HG03159 (cell line): ENCODE measurements at regions not wholly inside any gene's neighbourhood (a gene's known extent, or its start where the extent isn't known, plus 50 kb on each side); places are given as distances from the start of the nearest gene placed in this dataset.
"Not testable (repeated sequence)": the region's sequence is repeated elsewhere in the genome, so short reads cannot be mapped to it uniquely, and the experiment has no call there.

Experiments used
- ATAC-seq: cut with Tn5 transposase; IDR thresholded peaks from one replicate; pipeline ENCODE4 v1.9.1; 2021; ENCODE audit warnings: mild to moderate bottlenecking, moderate library complexity; ENCODE audit not compliant: unreplicated experiment

- peak; percentile 20 for ATAC-seq
Observed at GRCh38 chrX:43345166-43345565, 310.9 kb upstream of the MAOA start.

GRCh38 chrX:43349363-43349762 lies 306.7 kb upstream of the MAOA start:
- ATAC-seq, result no peak

GRCh38 chrX:43350935-43351334 lies 305.2 kb upstream of the MAOA start:
- no peak for ATAC-seq

- ATAC-seq, result no peak
Observed at GRCh38 chrX:43357741-43358140, 298.4 kb upstream of the MAOA start.

DNA sequence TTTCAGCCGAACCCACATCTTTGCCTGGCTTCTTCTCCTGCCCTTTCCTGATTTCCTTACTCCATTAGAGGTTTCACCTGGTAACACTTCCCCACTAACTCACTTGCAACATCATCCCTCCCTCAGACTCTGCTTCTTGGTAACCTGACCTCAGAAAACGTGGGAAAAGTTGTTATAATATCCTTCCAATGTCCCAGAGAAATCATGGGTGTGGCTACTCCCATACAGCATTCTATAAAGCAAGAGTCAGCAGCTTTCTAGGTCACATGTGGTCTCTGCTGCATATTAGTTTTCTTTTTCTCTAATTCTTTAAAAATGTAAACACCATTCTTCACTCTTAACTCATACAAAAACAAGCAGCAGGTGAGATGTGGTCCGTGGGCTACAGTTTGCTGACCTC lies 283.1 kb upstream of the MAOA start:
- no peak for ATAC-seq

DNA sequence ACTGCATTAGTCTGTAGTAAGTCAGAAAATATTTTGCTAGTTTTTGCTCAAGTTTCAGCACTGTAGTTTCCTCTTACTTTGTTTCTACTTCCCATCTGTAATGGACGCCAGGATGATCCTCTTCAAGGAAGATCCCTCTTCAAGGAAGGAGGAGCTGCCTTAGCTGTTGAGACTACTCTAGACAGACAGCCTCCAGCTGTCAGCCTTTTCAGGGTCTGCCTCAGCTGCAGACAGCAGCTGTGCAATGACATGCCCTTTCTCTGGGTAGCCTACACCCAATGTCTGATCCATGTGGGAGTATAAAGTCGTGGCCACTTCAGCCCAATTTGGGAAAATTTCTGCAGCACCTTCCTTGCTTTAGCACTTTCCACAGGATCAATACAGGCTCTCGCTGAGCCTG lies 281.0 kb upstream of the MAOA start:
- no peak for ATAC-seq

- ATAC-seq, result no peak
Observed at GRCh38 chrX:43380704-43381103, 275.4 kb upstream of the MAOA start.

- ATAC-seq, result no peak
Observed at GRCh38 chrX:43386875-43387274, 269.2 kb upstream of the MAOA start.

- ATAC-seq, result no peak
Observed at GRCh38 chrX:43405191-43405590, 250.9 kb upstream of the MAOA start.

DNA sequence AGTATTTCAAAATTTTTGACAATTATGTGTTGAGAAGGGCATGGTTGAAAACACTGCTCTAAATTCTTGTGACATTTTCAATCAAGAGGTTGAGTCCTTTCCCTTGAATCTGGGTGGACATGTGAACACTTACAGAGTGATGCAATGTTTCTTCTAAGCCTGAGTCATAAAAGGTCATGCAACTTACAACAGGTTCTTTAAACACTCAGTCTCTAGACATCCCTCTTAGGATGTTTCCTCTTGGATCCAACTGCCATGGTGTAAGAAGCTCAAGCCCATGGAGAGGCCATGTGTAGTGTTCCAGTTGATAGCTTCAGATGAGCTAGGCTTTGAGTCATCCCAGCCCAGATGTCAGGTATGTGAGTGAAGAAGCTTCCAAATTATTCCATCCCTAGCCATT lies 232.2 kb upstream of the MAOA start:
- ATAC-seq, result no peak

GRCh38 chrX:43436517-43436916 lies 219.6 kb upstream of the MAOA start:
- no peak for ATAC-seq

DNA sequence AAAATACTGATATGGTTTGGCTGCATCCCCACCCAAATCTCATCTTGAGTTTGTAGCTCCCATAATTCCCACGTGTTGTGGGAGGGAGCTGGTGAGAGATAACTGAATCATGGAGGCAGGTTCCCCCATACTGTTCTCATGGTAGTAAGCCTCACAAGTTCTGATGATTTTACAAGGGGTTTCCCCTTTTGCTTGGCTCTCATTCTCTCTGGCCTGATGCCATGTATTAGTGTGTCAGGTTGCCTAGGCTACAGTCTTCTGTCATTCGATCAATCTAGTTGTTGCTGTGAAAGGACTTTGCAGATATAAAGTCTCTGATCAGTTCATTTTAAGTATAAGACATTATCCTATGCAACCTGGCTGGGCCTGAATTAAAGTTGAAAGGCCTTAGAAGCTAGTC lies 209.3 kb upstream of the MAOA start:
- ATAC-seq, result no peak

GRCh38 chrX:43448688-43449087 lies 207.4 kb upstream of the MAOA start:
- ATAC-seq, result no peak

GRCh38 chrX:43450355-43450754 lies 205.7 kb upstream of the MAOA start:
- no peak for ATAC-seq

DNA sequence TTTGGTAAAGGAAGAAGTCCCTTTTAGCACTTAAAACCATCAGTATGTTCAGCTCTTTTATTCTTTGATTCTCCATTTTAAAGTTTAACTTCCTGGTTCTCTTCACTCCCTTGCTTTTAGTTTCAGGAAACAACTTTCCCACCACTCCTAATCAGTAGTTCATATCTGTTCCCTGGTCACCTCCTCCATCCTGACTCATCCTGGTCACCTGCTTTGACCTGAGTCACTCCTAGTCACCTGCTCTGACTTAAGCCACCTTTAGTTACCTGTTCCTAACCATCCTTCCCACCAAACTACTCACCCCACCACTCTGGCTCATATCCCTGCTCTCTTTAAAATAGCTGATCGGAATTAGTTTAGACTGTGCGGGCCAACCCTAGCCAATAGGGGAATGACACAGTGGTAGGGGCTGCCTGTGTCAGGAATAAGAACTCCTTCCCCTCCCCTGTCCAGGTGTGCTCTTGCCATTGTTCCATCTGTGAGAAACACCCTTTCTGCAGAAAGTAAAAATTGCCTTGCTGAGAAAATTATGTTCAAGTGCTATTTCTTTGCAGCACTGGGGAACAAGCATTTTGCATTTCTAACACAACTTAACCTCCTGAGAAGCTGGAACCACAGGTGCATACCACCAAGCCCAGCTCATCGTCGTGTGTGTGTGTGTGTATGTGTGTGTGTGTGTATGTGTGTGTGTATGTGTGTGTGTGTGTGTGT lies 204.0 kb upstream of the MAOA start:
- ATAC-seq, result not testable (repeated sequence)

DNA sequence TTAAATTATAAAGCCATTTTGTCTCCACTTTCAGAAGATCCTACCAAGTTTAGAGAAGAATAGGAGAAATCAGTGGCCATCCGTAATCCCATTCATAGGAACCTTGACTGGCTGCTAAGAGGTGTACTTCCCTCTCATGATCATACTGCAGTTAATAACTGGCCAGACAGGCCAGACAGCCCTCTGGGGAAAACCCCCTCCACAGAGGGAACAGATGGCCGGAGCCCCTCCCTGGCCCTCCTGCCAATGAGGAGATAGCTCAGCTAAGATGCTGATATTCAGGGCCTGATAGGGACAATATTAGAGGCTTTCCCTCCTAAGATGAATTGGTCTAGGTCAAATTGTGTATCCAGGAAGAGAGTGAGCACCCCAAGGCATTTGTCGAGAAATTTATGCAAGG lies 200.0 kb upstream of the MAOA start:
- ATAC-seq, result no peak

DNA sequence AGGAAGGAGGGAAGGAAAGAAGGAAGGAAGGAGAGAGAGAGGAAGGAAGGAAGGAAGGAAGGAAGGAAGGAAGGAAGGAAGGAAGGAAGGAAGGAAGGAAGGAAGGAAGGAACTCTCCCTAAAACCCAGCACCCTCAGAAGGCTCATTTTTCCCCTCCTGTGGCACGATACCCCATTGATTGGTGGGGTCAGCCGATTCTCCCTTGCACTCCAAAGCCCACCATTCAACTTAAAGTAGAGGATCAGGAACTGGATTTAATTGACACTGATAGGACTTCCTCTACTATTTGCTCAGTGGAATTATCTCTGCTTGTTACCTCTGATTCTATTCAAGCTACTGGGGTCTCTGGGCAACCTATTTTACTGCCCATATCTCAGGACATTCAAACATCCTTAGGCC lies 199.2 kb upstream of the MAOA start:
- no peak for ATAC-seq

DNA sequence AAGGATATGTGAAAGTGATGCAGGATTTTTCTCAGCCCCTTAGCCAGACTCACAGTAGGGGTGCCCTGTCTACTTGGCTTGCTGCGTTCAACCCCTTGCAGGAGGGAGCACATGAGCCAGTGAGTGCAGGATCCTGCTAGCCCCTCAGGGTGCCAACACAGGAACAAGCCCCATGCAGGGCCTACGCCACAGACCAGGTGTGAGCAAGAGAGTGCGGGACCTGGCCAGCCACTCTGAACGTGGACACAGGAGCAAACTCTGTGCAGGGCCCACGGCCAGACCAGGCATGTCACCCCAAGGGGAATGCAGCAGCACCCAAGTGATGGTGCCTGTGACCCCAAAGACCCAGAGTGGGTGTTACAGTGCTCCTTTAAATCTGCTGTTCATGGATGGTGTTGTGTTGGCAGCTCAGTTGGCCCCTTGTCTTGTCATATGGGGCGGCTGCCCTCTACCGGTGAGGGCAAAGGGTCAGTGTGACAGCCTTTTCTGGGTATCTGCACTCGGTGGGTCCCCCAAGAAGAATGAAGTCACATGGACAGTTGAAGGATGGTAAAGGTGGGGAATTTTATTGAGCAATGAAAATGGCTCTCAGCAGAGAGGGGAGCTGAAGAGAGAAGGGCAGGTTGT lies 188.4 kb upstream of the MAOA start:
- ATAC-seq, result no peak

DNA sequence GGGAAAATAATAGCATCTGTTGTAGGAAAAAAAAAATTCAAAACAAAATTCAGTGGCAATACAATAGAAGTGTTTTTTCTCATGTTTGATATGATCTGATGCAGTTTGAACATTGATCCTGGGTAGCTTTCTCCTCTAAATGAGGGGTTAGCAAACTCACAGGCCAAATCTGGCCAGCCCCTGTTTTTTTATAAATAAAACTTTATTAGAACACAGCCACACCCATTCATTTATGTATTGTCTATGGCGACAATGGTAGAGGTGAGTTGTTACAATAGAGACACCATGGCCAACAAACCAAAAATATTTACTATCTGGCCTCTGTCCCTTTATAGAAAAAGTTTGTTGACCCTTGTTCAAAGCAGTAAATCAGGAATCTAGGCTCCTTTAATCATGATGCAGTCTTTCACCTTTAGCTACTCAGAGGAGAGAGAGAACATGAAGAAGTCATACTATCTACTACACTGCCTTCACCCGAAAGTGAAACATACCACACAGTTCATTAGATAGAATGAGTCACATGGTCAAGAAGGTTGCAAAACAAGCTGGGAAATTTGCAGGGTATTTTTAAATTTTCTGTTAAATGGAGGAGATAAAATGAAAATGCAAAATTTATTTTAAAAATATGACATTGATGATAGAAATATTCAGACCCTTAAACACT lies 186.6 kb upstream of the MAOA start:
- no peak for ATAC-seq

DNA sequence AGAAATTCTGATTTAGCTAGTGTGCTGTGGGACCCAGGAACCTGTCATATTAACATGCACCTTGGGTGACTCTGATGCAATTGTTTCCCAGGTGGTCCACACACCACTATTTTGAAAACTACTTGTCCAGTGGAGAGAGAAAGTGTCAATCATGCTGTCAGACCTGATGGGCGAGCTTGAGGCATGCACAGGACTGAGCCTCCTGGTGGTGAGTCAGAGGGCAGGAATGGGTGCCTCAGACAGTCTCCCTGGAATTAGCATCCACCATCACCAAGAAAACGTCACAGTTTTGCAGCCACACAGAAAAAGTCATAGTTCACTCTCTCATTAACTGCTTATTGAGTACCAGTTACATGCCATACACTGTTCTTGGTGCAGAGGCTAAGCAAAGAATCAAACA lies 181.8 kb upstream of the MAOA start:
- no peak for ATAC-seq

DNA sequence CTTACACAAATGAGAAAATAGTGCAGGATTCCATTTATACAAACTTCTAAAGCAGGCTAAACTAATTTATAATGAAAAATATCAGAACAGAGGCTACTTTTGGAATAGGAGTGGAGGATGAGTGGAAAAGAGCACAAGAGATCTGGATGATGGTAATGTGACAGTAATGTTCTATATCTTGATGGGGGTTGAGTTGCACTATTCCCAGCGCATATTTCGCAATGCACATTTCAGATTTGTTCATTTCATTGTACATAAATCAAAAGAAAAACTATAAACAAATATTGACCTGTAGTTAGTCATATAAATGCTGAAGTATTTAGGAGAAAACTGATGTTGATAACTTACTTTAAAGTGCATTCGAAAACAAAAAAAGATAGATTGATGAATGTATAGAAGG lies 177.0 kb upstream of the MAOA start:
- ATAC-seq, result no peak

- no peak for ATAC-seq
Observed at GRCh38 chrX:43479850-43480249, 176.2 kb upstream of the MAOA start.
